Esophagus squamous epithelium (tissue), 4 donors: ENCODE measurements at regions not wholly inside any gene's neighbourhood (a gene's known extent, or its start where the extent isn't known, plus 50 kb on each side); places are given as distances from the start of the nearest gene placed in this dataset.

Experiments
- POLR2A ChIP-seq, 4 donors: fragments of 450-650 bp; IDR thresholded peaks; one replicate each; pipeline ENCODE4 v1.6.1; 2017; ENCODE audit warnings: antibody characterized with exemption in 4 of 4, mild to moderate bottlenecking in 4 of 4, moderate library complexity in 3 of 4
- TF ChIP-seq, protein P1 (sequence below), 6 experiments: fragments of 450-650 bp in 4 of 6; fragments of 200-600 bp in 2 of 6; sonication (generic) in 2 of 6; IDR thresholded peaks; one replicate each; pipeline ENCODE4 v1.5.1; 2016 to 2019; ENCODE audit warnings: antibody characterized with exemption in 6 of 6, mild to moderate bottlenecking in 4 of 6, moderate library complexity in 4 of 6

DNA sequence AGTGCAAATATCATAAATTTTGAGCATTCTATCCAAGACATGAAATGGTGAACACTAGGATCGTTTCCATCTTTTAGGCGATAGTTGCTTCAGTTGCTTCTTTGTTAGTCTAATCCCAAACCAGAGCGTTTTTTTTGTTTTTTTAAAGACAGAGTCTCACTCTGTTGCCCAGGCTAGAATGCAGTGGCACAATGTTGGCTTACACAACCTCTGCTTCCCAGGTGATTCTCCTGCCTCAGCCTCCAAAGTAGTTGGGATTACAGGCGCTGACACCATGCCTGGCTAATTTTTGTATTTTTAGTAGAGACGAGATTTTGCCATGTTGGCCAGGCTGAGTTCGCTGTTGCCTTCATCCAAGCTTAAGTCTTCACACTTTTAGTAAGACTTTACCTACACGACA is 265.3 kb downstream of the SHQ1 start:
- TF ChIP-seq, protein P1, sequence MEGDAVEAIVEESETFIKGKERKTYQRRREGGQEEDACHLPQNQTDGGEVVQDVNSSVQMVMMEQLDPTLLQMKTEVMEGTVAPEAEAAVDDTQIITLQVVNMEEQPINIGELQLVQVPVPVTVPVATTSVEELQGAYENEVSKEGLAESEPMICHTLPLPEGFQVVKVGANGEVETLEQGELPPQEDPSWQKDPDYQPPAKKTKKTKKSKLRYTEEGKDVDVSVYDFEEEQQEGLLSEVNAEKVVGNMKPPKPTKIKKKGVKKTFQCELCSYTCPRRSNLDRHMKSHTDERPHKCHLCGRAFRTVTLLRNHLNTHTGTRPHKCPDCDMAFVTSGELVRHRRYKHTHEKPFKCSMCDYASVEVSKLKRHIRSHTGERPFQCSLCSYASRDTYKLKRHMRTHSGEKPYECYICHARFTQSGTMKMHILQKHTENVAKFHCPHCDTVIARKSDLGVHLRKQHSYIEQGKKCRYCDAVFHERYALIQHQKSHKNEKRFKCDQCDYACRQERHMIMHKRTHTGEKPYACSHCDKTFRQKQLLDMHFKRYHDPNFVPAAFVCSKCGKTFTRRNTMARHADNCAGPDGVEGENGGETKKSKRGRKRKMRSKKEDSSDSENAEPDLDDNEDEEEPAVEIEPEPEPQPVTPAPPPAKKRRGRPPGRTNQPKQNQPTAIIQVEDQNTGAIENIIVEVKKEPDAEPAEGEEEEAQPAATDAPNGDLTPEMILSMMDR (IDR thresholded peaks at IDR 0.05) = no peak
- no peak for TF ChIP-seq POLR2A (IDR thresholded peaks at IDR 0.05)
